ENCODE measurements at regions not wholly inside any gene's neighbourhood (a gene's known extent, or its start where the extent isn't known, plus 50 kb on each side); places are given as distances from the start of the nearest gene placed in this dataset.
"Not testable (repeated sequence)": the region's sequence is repeated elsewhere in the genome, so short reads cannot be mapped to it uniquely, and the experiment has no call there.

- no peak for DNase-seq
These were observed 386.9 kb downstream of the PREX1 start for GRCh38 chr20:48440916-48441315.

GRCh38 chr20:48440261-48440660 is 387.5 kb downstream of the PREX1 start:
- DNase-seq: not testable (repeated sequence)

DNA sequence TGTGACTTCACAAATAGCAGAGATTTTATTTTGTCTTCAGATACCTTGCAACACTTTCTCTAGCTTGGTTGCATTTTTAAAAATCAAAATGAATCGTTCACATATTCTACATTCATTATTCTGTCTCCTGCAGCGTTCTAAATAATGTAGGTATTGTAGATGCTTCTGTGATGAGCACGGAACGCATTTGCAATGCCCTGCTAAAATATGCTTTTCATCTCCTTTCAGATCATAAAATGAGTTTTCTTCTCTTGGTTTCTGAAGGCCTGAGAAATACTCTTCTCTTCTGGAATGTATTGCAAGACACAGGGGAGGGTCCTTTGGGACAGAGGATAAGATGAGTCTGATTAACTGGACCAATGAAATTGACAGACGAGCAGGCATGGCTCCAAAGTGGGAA is 390.7 kb downstream of the PREX1 start:
- no peak for DNase-seq

DNA sequence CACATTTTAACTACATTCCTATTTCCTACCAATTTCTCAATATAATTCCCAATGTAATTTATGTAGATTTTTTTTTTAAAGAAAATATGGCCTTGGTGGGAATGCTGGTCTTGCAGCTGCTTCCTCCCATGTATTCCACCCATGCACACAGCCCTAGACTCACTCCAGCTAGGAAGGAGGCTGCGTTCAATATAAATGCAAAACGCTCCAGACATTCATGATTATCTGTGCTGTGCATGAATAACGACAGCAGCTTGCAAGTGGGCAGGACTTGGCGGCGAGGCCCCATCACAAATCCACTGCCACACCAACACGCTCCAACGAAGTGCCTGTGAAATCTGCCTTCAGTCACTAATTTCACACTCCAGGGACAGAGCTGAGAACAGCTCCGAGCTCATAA is 391.2 kb downstream of the PREX1 start:
- DNase-seq: not testable (repeated sequence)

GRCh38 chr20:48433178-48433577 is 394.6 kb downstream of the PREX1 start:
- DNase-seq: no peak

GRCh38 chr20:48432494-48432832 is 395.3 kb downstream of the PREX1 start:
- DNase-seq: no peak

DNA sequence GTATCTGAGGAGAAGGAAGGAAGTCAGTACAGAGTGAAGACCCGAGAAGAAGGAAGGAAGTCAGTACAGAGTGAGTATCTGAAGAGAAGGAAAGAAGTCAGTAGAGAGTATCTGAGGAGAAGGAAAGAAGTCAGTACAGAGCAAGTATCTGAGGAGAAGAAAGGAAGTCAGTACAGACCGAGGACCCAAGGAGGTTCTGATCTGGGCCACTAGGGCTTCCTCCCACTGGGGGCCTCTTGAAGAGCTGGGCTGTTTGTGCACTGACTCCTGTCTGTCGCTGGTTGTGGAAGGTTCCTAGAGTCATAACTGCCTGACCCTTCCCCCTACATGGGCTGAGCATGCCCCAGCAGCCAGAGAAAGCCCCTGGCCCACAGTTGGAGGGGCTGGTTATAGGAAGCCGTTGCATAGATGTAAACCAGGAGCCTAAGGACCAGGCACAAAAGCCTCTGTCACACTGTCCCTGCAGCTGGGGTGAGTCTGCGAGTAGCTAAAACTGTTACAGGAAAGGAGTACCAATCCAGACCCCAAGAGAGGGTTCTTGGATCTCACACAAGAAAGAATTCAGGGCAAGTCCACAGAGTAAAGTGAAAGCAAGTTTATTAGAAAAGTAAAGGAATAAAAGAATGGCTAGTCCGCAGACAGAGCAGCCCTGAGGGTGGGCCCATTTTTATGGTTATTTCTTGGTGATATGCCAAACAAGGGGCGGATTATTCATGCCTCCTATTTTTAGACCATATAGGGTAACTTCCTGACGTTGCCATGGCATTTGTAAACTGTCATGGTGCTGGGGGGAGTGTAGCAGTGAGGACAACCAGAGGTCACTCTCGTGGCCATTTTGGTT is 395.9 kb downstream of the PREX1 start:
- DNase-seq: no peak

- no peak for DNase-seq
These were observed 401.2 kb downstream of the PREX1 start for GRCh38 chr20:48426630-48427029.

DNA sequence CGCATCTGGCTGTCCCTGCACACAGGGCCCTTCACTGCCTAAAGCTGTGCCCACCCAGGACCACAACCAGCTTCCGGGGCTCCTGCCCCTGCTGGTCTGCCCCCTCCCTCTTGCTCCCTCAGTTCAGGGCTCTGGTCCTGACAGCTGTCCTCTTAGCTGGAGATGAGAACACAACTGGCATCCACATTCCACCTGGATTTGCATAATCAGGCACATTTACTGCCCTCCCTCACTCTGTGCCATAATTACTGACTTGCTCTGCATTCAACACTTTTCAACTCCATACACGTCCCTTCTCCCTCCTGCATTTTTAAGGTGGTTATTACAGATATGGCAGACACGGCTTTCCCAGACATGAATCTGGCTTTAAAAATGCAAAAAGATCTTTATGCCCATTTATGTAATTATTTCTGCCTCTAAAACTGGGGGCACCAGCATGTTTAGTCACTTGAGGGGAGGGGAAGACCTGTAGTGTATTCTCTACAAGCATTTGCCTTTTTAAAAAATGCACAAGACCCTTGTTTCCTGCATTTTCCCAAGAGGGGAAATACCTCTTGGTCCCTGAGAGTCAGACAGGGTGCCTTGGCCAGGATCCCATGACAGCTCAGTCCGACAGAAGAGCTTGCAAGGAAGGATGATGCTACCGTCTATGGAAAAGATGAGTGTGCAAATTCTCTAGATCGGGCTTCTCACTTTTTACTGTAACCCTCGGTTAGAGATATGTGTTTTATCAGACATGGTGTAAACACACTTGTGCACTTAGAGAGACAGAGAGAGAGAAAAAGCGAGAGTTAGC is 401.8 kb downstream of the PREX1 start:
- DNase-seq: no peak

- DNase-seq: no peak
These were observed 402.5 kb downstream of the PREX1 start for GRCh38 chr20:48425321-48425720.

GRCh38 chr20:48422242-48422960 is 405.4 kb downstream of the PREX1 start:
- no peak for DNase-seq

DNA sequence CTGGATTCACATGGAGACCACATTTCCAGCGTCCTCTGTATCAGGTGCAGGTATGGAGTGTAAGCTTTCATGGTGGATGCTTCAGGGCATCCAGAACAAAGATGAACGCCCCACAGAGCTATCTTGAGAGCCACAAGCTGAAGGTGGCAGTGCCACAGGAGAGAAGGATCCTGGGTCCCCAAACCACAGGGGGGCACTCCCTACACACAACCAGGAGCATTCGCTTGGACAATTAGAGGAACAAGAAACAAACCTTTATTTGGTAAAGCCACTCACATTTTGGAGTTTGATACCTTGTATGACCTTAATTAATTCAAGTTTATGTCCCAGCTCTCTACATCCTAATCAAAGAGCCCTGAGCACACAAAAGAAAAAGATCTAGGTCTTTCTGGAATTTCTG is 406.3 kb downstream of the PREX1 start:
- no peak for DNase-seq

- no peak for DNase-seq
These were observed 407.6 kb downstream of the PREX1 start for GRCh38 chr20:48420176-48420575.

GRCh38 chr20:48419173-48419572 is 408.6 kb downstream of the PREX1 start:
- no peak for DNase-seq

DNA sequence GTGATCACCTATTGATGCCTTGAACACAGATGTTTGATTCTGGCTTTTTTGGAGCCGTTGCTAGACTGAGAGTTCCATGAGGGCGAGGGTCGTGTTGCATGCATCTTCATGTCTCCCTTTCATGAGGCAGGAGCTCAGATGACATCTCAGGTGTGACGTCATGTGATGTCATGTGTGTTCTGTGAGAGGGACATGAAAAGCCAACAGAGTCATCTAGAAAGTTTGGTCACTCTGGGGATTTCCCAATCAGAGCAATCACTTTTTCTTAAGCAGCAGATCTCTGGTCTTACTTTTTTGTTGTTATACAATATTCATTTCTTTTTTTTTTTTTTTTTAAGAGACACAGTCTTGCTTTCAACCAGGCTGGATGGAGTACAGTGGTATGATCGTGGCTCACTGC is 411.8 kb downstream of the PREX1 start:
- DNase-seq: no peak

DNA sequence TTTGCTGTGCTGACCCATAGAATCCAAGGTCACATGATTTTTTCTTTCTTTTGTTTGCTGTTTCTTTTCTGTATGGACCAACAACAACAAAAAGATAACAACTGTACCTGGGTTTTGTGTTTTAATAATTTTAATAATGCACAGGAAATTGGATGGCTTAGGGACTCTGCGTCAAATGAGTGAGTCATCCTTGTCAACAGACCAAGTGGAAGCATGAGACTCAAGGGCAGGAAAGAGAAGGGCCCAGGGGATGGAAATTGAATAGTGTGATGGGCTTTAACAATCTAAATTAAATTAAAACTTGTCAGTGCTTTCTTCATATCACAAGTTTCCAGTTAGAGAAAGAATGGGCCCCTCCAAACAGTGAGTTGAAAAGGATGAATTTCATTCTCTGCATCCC is 413.0 kb downstream of the PREX1 start:
- no peak for DNase-seq

DNA sequence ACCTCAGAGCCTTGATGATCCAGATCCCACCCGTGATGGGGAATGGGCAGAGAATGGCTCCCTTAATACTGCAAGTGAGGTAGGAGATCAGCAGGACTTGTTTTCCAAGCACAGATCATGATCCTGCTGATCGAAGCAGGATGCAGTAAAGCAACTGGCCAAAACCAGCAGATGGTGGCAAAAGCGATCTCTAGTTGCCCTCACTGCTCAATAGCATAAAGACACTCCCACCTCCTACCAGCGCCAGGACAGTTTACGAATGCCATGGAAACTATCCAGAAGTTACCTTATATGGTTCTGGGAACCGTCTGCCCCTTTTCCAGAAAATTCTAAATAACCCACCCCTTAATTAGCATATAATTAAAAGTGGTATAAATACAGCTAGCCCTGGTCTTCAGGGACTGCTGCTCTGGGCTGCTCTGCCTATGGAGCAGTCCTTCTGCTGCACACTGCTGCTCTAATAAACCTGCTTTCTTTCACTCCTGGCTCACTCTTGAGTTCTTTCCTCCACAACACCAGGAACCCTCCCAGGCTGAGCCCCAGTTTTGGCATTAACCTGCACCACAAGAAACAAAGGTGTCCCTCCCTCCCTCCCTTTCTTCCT is 415.8 kb downstream of the PREX1 start:
- DNase-seq: no peak

- no peak for DNase-seq
These were observed 416.6 kb downstream of the PREX1 start for GRCh38 chr20:48411245-48411644.

DNA sequence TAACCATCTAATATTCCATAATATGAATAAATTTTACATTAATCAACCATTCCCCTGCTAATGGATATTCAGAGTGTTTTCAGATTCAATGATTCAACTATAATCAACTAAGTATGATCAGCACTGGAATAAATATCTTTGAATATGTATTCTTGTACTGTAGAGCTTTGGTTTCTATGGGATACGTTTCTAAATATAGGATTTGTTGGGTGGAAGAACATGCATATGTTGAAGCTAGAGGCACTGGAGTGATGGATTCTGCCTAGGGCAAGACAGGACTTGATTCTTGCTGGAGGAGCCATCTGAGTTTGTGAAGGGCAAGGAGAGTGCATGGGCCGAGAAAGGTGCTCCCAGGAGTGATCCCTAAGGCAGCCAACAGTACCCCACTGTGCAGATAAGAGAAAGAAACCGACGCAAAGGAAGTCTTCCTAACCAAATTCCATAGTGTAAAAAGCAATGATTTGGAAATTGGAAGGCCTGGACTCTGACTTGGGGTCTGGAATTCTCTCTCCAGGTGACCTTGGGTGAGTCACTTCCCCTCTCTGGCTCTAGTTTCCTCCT is 418.7 kb downstream of the PREX1 start:
- DNase-seq: no peak

DNA sequence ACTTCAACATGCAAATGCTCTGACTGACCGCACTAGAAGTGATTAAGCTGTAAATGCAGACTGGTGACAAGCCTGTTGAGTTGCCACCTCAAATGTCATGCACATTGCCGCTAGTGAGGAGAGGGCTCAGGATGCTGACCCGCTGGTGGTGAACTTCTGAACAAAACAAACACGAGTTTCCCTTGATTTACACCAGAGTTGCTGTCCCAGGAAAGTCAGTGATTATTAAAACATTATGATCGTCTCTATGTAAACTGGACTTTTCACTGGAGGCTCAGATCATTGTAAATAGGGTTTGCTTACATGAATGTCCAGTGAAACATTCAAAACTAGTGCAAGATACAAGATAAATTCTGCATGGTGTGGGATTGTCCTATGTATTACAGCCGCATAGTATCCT is 420.1 kb downstream of the PREX1 start:
- DNase-seq: no peak

DNA sequence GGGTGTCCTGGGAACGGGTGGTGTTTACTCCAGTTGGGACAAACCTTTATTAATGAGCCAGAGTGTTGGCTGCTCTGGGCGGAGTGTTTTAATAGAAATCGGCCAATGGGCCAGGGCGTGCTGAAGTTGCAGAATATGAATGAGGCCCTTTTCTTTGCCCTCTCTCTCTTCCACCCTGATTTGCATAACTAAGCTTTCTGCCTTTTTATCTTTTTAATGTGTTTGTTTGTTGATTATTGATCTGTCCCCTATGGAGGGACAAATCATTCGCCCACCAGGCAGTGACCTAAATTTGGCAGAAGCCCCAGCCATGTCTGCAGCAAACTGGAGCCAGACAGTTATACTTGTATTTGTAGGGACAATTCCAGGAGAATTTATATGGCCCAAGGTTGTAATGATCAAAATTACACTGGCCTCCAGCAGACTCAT is 420.9 kb downstream of the PREX1 start:
- DNase-seq: no peak

- no peak for DNase-seq
These were observed 421.3 kb downstream of the PREX1 start for GRCh38 chr20:48406498-48406897.
